Loucy (cell line): ENCODE measurements at regions not wholly inside any gene's neighbourhood (a gene's known extent, or its start where the extent isn't known, plus 50 kb on each side); places are given as distances from the start of the nearest gene placed in this dataset.
"Not testable (repeated sequence)": the region's sequence is repeated elsewhere in the genome, so short reads cannot be mapped to it uniquely, and the experiment has no call there.

Experiments
- H2AFZ ChIP-seq: fragments of 200-600 bp; sonication (generic); 2 replicates; pipeline ENCODE4 v1.6.0; 2016; ENCODE audit warnings: antibody characterized with exemption, mild to moderate bottlenecking, low read length, moderate library complexity
- H3F3A ChIP-seq: fragments of 200-600 bp; 2 replicates; pipeline ENCODE4 v1.6.0; 2016; ENCODE audit warnings: antibody characterized with exemption, low read depth, mild to moderate bottlenecking
- H3K27me3 ChIP-seq: fragments of 200-600 bp; sonication (generic); 2 replicates; pipeline ENCODE4 v1.6.1; 2014; ENCODE audit warnings: low read length, mild to moderate bottlenecking; ENCODE audit not compliant: insufficient read depth, poor library complexity, severe bottlenecking
- H3K36me3 ChIP-seq: fragments of 200-600 bp; sonication (generic); 2 replicates; pipeline ENCODE4 v1.6.1; 2016; ENCODE audit warnings: low read length; ENCODE audit not compliant: insufficient read depth
- H3K4me1 ChIP-seq: fragments of 200-600 bp; sonication (generic); 2 replicates; pipeline ENCODE4 v1.5.1; 2014; ENCODE audit warnings: low read length, mild to moderate bottlenecking; ENCODE audit not compliant: insufficient read depth, poor library complexity, severe bottlenecking
- H3K4me2 ChIP-seq: fragments of 200-600 bp; sonication (generic); 2 replicates; pipeline ENCODE4 v1.6.0; 2014; ENCODE audit warnings: antibody characterized with exemption, low read length, low read depth, mild to moderate bottlenecking; ENCODE audit not compliant: poor library complexity, severe bottlenecking
- H3K4me3 ChIP-seq: fragments of 200-600 bp; sonication (generic); 2 replicates; pipeline ENCODE4 v1.5.1; 2014; ENCODE audit warnings: low read length, mild to moderate bottlenecking, mixed read lengths; ENCODE audit not compliant: poor library complexity, severe bottlenecking
- H3K79me2 ChIP-seq: fragments of 200-600 bp; sonication (generic); 2 replicates; pipeline ENCODE4 v1.6.1; 2014; ENCODE audit warnings: low read length; ENCODE audit not compliant: insufficient read depth
- H3K9ac ChIP-seq: fragments of 200-600 bp; sonication (generic); 2 replicates; pipeline ENCODE4 v1.6.0; 2014; ENCODE audit warnings: mild to moderate bottlenecking, low read depth, low read length, moderate library complexity; ENCODE audit not compliant: poor library complexity, severe bottlenecking
- H3K9me2 ChIP-seq: fragments of 200-600 bp; sonication (generic); replicated peaks from 2 replicates; pipeline ENCODE4 v1.6.1; 2016; ENCODE audit warnings: low read depth, low read length, mixed read lengths
- H3K9me3 ChIP-seq: fragments of 200-600 bp; sonication (generic); 2 replicates; pipeline ENCODE4 v1.6.1; 2014; ENCODE audit warnings: mild to moderate bottlenecking, antibody characterized with exemption, low read length, low read depth; ENCODE audit not compliant: insufficient read depth
- H4K20me1 ChIP-seq: fragments of 200-600 bp; sonication (generic); 2 replicates; pipeline ENCODE4 v1.6.0; 2014; ENCODE audit warnings: antibody characterized with exemption, low read length, mild to moderate bottlenecking; ENCODE audit not compliant: insufficient read depth, poor library complexity, severe bottlenecking

DNA sequence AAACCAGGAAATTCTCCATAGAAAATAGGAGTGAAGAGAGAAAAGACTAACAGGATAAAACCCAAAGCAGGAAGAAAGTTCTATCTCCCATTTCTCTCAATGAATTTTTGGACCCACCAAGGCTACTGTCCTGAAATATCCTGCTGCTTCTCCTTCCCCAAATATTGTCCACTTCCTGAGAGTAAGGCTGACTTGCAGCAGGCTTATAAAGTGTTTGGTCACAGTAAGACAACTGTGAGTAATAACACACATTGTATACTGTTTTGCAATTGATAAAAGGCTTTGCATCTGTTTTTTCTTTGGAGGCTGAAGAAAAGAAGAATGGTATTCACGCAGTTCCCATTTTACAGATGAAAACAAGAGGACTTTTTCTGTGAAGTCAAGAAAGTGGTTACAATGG lies 52.8 kb downstream of the FOXD4L6 start:
- not testable (repeated sequence) for H3K4me2 ChIP-seq

GRCh38 chr9:41074356-41074942 lies 54.0 kb downstream of the FOXD4L6 start:
- not testable (repeated sequence) for H3K9ac ChIP-seq, H3K27me3 ChIP-seq, H3K4me1 ChIP-seq

More for the DNA sequence above, 52.8 kb downstream of the FOXD4L6 start:
- H3K9me2 ChIP-seq, H3K4me1 ChIP-seq, H3K9me3 ChIP-seq, H3K4me3 ChIP-seq, H3K36me3 ChIP-seq, H2AFZ ChIP-seq, H3F3A ChIP-seq, H3K27me3 ChIP-seq, H3K9ac ChIP-seq, H3K79me2 ChIP-seq, H4K20me1 ChIP-seq: not testable (repeated sequence)

GRCh38 chr9:41073471-41074243 lies 54.8 kb downstream of the FOXD4L6 start:
- not testable (repeated sequence) for H3K4me1 ChIP-seq, H3K36me3 ChIP-seq, H3K9me2 ChIP-seq, H3K79me2 ChIP-seq, H3K4me3 ChIP-seq, H4K20me1 ChIP-seq, H3F3A ChIP-seq, H3K4me2 ChIP-seq, H3K27me3 ChIP-seq, H3K9me3 ChIP-seq, H2AFZ ChIP-seq, H3K9ac ChIP-seq

More at GRCh38 chr9:41074356-41074942, 54.0 kb downstream of the FOXD4L6 start:
- H3K36me3 ChIP-seq, H3K9me2 ChIP-seq, H3K4me3 ChIP-seq, H3K4me2 ChIP-seq, H4K20me1 ChIP-seq, H3K9me3 ChIP-seq, H3K79me2 ChIP-seq, H2AFZ ChIP-seq, H3F3A ChIP-seq: not testable (repeated sequence)

GRCh38 chr9:41064125-41064795 lies 64.2 kb downstream of the FOXD4L6 start:
- Histone ChIP-seq H3K4me2 (peak overlapping the region; percentile 66), H2AFZ (peak overlapping the region; percentile 87), H3K9ac (peak overlapping the region; percentile 22), H3K4me3 (peak overlapping the region; percentile 65)
- H3K79me2 ChIP-seq, H3K36me3 ChIP-seq, H3K4me1 ChIP-seq, H3K27me3 ChIP-seq, H3K9me2 ChIP-seq, H3F3A ChIP-seq, H4K20me1 ChIP-seq, H3K9me3 ChIP-seq: not testable (repeated sequence)

DNA sequence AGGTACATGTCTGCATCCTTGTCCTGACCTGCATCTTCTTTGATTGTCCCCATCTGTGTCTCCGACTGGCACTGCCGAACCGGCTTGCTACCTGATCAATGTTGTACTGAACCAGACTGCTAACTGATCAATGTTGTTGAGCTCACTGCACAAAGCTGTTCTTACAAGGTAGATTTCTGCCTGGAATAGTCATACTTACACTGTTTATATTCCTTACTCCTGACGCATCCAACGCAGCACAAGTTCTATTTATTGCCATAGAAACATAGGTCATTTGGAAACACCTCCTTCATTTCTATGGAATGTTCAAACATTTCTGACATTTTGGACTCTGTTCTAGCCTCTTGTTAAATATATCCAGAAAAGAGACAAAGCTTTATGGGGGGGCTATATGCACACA lies 65.2 kb downstream of the FOXD4L6 start:
- not testable (repeated sequence) for H3K4me1 ChIP-seq, H4K20me1 ChIP-seq, H3K9me3 ChIP-seq, H3K4me2 ChIP-seq, H2AFZ ChIP-seq, H3F3A ChIP-seq, H3K9me2 ChIP-seq, H3K4me3 ChIP-seq, H3K27me3 ChIP-seq, H3K9ac ChIP-seq, H3K36me3 ChIP-seq, H3K79me2 ChIP-seq

DNA sequence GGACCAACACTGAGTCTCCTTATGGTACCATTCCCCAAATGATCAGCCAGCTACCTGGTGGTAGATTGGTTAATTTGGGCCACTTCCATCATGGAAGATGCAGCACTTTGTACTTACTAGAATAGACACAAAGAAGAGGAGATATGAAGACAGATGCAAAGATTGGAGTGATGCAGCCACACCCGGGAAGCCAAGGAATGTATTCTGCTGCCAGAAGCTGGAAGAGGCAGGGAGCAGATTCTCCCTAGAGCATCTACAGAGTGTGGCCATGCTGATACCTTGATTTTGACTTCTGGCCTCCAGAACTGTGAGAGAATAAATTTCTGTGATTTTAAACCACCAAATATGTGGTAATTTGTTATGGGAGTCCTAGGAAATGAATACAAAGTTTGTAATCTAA lies 68.9 kb downstream of the FOXD4L6 start:
- H3K4me3 ChIP-seq, H3K9me2 ChIP-seq, H2AFZ ChIP-seq, H3K9ac ChIP-seq, H3K36me3 ChIP-seq, H3K4me2 ChIP-seq, H3K27me3 ChIP-seq, H3K79me2 ChIP-seq, H3K9me3 ChIP-seq, H4K20me1 ChIP-seq, H3K4me1 ChIP-seq, H3F3A ChIP-seq: not testable (repeated sequence)

DNA sequence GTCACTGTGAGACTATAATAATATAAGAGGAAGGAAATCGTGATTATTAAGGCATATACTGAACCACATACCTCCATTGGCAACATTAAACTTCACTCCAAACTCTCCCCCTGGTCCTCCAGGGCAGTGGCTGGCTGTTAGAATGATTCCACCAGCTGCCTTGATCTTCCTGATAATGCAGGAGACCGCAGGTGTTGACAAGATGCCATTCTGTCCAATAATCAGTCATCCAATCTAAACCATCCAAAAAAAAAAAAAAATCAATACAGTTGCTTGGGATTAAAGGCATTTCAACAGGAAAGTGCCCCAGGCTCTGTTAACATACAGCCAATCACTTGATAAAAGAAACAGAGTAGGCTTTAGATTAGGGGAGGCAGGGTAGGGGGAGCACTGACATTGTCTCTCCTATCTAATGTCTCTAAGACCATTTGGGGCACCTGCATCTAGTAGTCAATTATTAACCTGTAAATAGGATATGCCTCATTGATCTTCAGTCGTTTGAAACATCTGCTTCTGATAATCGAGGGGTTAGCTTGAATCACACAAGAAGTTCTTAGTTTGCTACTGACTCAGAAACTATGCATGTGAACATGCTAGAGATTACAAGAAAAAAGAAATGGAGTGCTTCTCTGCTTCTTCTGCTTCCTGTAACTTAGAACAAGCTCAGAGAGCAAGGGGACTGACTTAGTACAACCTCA lies 74.7 kb downstream of the FOXD4L6 start:
- not testable (repeated sequence) for H3K9me2 ChIP-seq, H3K79me2 ChIP-seq, H3K9me3 ChIP-seq, H2AFZ ChIP-seq, H3F3A ChIP-seq, H3K4me2 ChIP-seq, H3K4me3 ChIP-seq, H4K20me1 ChIP-seq, H3K27me3 ChIP-seq, H3K4me1 ChIP-seq, H3K36me3 ChIP-seq, H3K9ac ChIP-seq
